Fibroblast of lung (primary cell): ENCODE measurements at regions not wholly inside any gene's neighbourhood (a gene's known extent, or its start where the extent isn't known, plus 50 kb on each side); places are given as distances from the start of the nearest gene placed in this dataset.

Experiments
- DNase-seq, 2 donors: peaks; one replicate each; pipeline versions ENCODE4 v3.0.0 to v3.0.0-alpha.2; 2010; ENCODE audit warnings: low read depth in 2 of 2
- H2AFZ ChIP-seq: 2 replicates; pipeline ENCODE4 v1.5.1; 2012; ENCODE audit warnings: low read length, control low read depth, inconsistent platforms
- H3K27ac ChIP-seq: 2 replicates; pipeline ENCODE4 v1.5.1; 2011; ENCODE audit warnings: low read length, control low read depth; ENCODE audit not compliant: insufficient read depth
- H3K27me3 ChIP-seq: 2 replicates; pipeline ENCODE4 v1.5.1; 2011; ENCODE audit warnings: mild to moderate bottlenecking, low read length; ENCODE audit not compliant: control insufficient read depth, insufficient read depth
- H3K36me3 ChIP-seq: 2 replicates; pipeline ENCODE4 v1.5.1; 2011; ENCODE audit warnings: low read length; ENCODE audit not compliant: control insufficient read depth, insufficient read depth
- H3K4me1 ChIP-seq: 2 replicates; pipeline ENCODE4 v1.5.1; 2011; ENCODE audit warnings: low read length; ENCODE audit not compliant: control insufficient read depth, insufficient read depth; ENCODE audit errors: extremely low read depth
- H3K4me2 ChIP-seq: 2 replicates; pipeline ENCODE4 v1.5.1; 2011; ENCODE audit warnings: low read length, control low read depth; ENCODE audit not compliant: insufficient read depth; ENCODE audit errors: extremely low read depth
- H3K4me3 ChIP-seq, 4 experiments: fragments of 200-600 bp in 1 of 4; sonication (generic) in 1 of 4; replicated peaks in 1 of 4; 2 replicates each; pipeline ENCODE4 v1.5.1; 2011 to 2016; ENCODE audit warnings: low read length in 4 of 4, low read depth in 3 of 4, mild to moderate bottlenecking in 3 of 4, control low read depth in 2 of 4, inconsistent platforms in 1 of 4, mixed read lengths in 1 of 4; ENCODE audit not compliant: insufficient read depth in 1 of 4; ENCODE audit errors: control extremely low read depth in 1 of 4
- H3K79me2 ChIP-seq: 2 replicates; pipeline ENCODE4 v1.5.1; 2012; ENCODE audit warnings: mild to moderate bottlenecking, low read length, inconsistent platforms; ENCODE audit not compliant: control insufficient read depth, insufficient read depth
- H3K9ac ChIP-seq: 2 replicates; pipeline ENCODE4 v1.5.1; 2011; ENCODE audit warnings: mild to moderate bottlenecking, low read length, control low read depth; ENCODE audit not compliant: insufficient read depth
- H3K9me3 ChIP-seq: 2 replicates; pipeline ENCODE4 v1.5.1; 2012; ENCODE audit warnings: low read depth, low read length; ENCODE audit not compliant: control insufficient read depth, insufficient read depth
- H4K20me1 ChIP-seq: 2 replicates; pipeline ENCODE4 v1.5.1; 2011; ENCODE audit warnings: low read length; ENCODE audit not compliant: control insufficient read depth, insufficient read depth; ENCODE audit errors: extremely low read depth
- CTCF ChIP-seq, 2 donors: IDR thresholded peaks in 1 of 2; conservative IDR thresholded peaks in 1 of 2; 1 replicate in 1 of 2; 2 replicates in 1 of 2; pipeline ENCODE4 v1.5.1; 2011 to 2012; ENCODE audit warnings: low read length in 2 of 2, control low read depth in 1 of 2, inconsistent platforms in 1 of 2, low read depth in 1 of 2, mild to moderate bottlenecking in 1 of 2
- EZH2 ChIP-seq: IDR thresholded peaks from 2 replicates; pipeline ENCODE4 v1.5.1; 2012; ENCODE audit warnings: low read length, control low read depth, mild to moderate bottlenecking; ENCODE audit errors: missing control alignments

GRCh38 chr14:84533791-84534190 lies 996.2 kb upstream of the FLRT2 start:
- no peak overlapping the region for H2AFZ ChIP-seq
- H3K4me1 ChIP-seq: no peaks in the 10 kb centered on the region
- H3K4me3 ChIP-seq: no peak overlapping the region
- H3K9ac ChIP-seq: no peak overlapping the region
- H3K27me3 ChIP-seq: no peaks in the 10 kb centered on the region
- H3K9me3 ChIP-seq: no peaks in the 10 kb centered on the region
- H3K79me2 ChIP-seq: no peaks in the 10 kb centered on the region
- H3K27ac ChIP-seq: no peak overlapping the region
- H3K4me2 ChIP-seq: no peak overlapping the region
- TF ChIP-seq EZH2 (no peak), CTCF (conservative IDR thresholded peaks at IDR 0.05 in 1 of 2, IDR thresholded peaks at IDR 0.05 in 1 of 2; ENCODE audit: low read depth in 1 of 2, low read length in 2 of 2) (no peak)
- no peaks in the 10 kb centered on the region for H4K20me1 ChIP-seq
- no peaks in the 10 kb centered on the region for H3K36me3 ChIP-seq
- DNase-seq: no peak

GRCh38 chr14:84535484-84535883 lies 994.5 kb upstream of the FLRT2 start:
- H3K4me3 ChIP-seq: no peak overlapping the region
- no peak overlapping the region for H3K27ac ChIP-seq
- no peak overlapping the region for H3K9ac ChIP-seq
- no peaks in the 10 kb centered on the region for H3K9me3 ChIP-seq
- no peaks in the 10 kb centered on the region for H3K4me1 ChIP-seq
- DNase-seq: no peak
- no peaks in the 10 kb centered on the region for H4K20me1 ChIP-seq
- no peaks in the 10 kb centered on the region for H3K79me2 ChIP-seq
- no peak overlapping the region for H3K4me2 ChIP-seq
- H3K36me3 ChIP-seq: no peaks in the 10 kb centered on the region
- H3K27me3 ChIP-seq: no peaks in the 10 kb centered on the region
- no peak for TF ChIP-seq EZH2
- TF ChIP-seq CTCF (conservative IDR thresholded peaks at IDR 0.05 in 1 of 2, IDR thresholded peaks at IDR 0.05 in 1 of 2; ENCODE audit: low read depth in 1 of 2, low read length in 2 of 2): no peak
- H2AFZ ChIP-seq: no peak overlapping the region

- Histone ChIP-seq H3K4me3 (no peak overlapping the region), H2AFZ (no peak overlapping the region), H3K9ac (no peak overlapping the region), H3K79me2 (no peaks in the 10 kb centered on the region), H3K4me2 (no peak overlapping the region), H3K36me3 (no peaks in the 10 kb centered on the region), H3K4me1 (no peaks in the 10 kb centered on the region), H3K27ac (no peak overlapping the region), H3K9me3 (no peaks in the 10 kb centered on the region), H3K27me3 (no peaks in the 10 kb centered on the region), H4K20me1 (no peaks in the 10 kb centered on the region)
- TF ChIP-seq CTCF (conservative IDR thresholded peaks at IDR 0.05 in 1 of 2, IDR thresholded peaks at IDR 0.05 in 1 of 2; ENCODE audit: low read depth in 1 of 2, low read length in 2 of 2) (no peak), EZH2 (no peak)
- no peak for DNase-seq
Measured at GRCh38 chr14:84535976-84536375, 994.0 kb upstream of the FLRT2 start.
